H1 (cell line): ENCODE measurements at regions not wholly inside any gene's neighbourhood (a gene's known extent, or its start where the extent isn't known, plus 50 kb on each side); places are given as distances from the start of the nearest gene placed in this dataset.

Experiments
- CEBPB ChIP-seq: IDR thresholded peaks from 2 replicates; pipeline ENCODE4 v1.6.1; 2012; ENCODE audit warnings: low read depth, low read length
- CHD7 ChIP-seq: fragments of 300-600 bp; sonication (generic); IDR thresholded peaks from 2 replicates; pipeline ENCODE4 v1.7.1; 2012; ENCODE audit warnings: low read length, moderate library complexity, mild to moderate bottlenecking, inconsistent platforms; ENCODE audit not compliant: insufficient replicate concordance

GRCh38 chr15:79140846-79141570, 50.4 kb upstream of the RASGRF1 start (continued):
- TF ChIP-seq CHD7 (no peak), CEBPB (no peak)
